ENCODE measurements at regions not wholly inside any gene's neighbourhood (a gene's known extent, or its start where the extent isn't known, plus 50 kb on each side); places are given as distances from the start of the nearest gene placed in this dataset.
"Not testable (repeated sequence)": the region's sequence is repeated elsewhere in the genome, so short reads cannot be mapped to it uniquely, and the experiment has no call there.

- peak in 1 of 2 experiments; percentile 26 for DNase-seq
These were observed 52.8 kb upstream of the SRSF6 start for GRCh38 chr20:43404878-43405277.

- not testable (repeated sequence) for DNase-seq
These were observed 56.8 kb upstream of the SRSF6 start for GRCh38 chr20:43400882-43401281.

- no peak for DNase-seq
These were observed 58.9 kb upstream of the SRSF6 start for GRCh38 chr20:43398676-43399324.

GRCh38 chr20:43397147-43397546 is 60.5 kb upstream of the SRSF6 start:
- no peak for DNase-seq

- DNase-seq, result no peak
These were observed 64.6 kb upstream of the SRSF6 start for GRCh38 chr20:43393052-43393451.

GRCh38 chr20:43392561-43392960 is 65.1 kb upstream of the SRSF6 start:
- DNase-seq, result no peak

GRCh38 chr20:43389839-43390626 is 67.7 kb upstream of the SRSF6 start:
- peak in 1 of 2 experiments; percentile 68 for DNase-seq

GRCh38 chr20:43389211-43389610 is 68.5 kb upstream of the SRSF6 start:
- no peak for DNase-seq

GRCh38 chr20:43388268-43389002 is 69.3 kb upstream of the SRSF6 start:
- DNase-seq, result no peak

- DNase-seq, result no peak
These were observed 70.0 kb upstream of the SRSF6 start for GRCh38 chr20:43387737-43388136.

GRCh38 chr20:43386878-43387277 is 70.8 kb upstream of the SRSF6 start:
- no peak for DNase-seq

- DNase-seq, result no peak
These were observed 71.8 kb upstream of the SRSF6 start for GRCh38 chr20:43385914-43386313.

GRCh38 chr20:43384101-43384940 is 73.4 kb upstream of the SRSF6 start:
- DNase-seq, result no peak

GRCh38 chr20:43383026-43383795 is 74.5 kb upstream of the SRSF6 start:
- DNase-seq, result no peak

- DNase-seq, result not testable (repeated sequence)
These were observed 75.6 kb upstream of the SRSF6 start for GRCh38 chr20:43382135-43382534.

- not testable (repeated sequence) for DNase-seq
These were observed 76.2 kb upstream of the SRSF6 start for GRCh38 chr20:43381533-43381932.

- DNase-seq, result no peak
These were observed 78.3 kb upstream of the SRSF6 start for GRCh38 chr20:43379239-43379917.

- DNase-seq, result no peak
These were observed 80.9 kb upstream of the SRSF6 start for GRCh38 chr20:43376831-43377230.

- DNase-seq, result no peak
These were observed 82.1 kb upstream of the SRSF6 start for GRCh38 chr20:43375591-43375990.

- DNase-seq, result no peak
These were observed 85.6 kb upstream of the SRSF6 start for GRCh38 chr20:43372051-43372450.

GRCh38 chr20:43365691-43366090 is 92.0 kb upstream of the SRSF6 start:
- no peak for DNase-seq
